ENCODE measurements at regions not wholly inside any gene's neighbourhood (a gene's known extent, or its start where the extent isn't known, plus 50 kb on each side); places are given as distances from the start of the nearest gene placed in this dataset.

DNA sequence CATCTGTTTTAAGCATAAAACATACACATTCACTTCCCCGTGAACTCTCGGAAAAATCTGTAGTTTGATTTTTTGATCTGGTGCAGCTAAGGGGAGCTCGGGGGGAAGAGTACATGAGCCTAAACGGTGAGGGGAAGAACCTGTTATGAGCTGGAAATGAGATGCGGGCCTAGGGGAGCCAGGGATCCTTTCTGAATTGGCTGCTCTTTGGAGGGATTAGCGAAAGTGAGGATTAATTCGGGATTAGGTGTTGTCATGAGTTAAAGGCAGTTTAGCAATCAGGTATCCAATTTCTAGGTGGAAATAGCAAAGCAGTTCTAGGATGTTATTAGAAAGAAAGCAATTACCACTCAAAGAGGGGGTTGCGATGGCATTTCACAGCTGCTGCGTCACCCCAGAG, 51.1 kb upstream of the ADARB2 start:
- no peak overlapping the region for H3K9ac ChIP-seq (ENCODE audit: insufficient read length, low read depth)
- H3K9me3 ChIP-seq (ENCODE audit: insufficient read depth, low read length): no peaks in the 10 kb centered on the region
- no peak overlapping the region for H3K4me3 ChIP-seq (ENCODE audit: insufficient read length, low read depth)
- H3K4me1 ChIP-seq (ENCODE audit: insufficient read depth, insufficient read length): no peaks in the 10 kb centered on the region
- DNase-seq (ENCODE audit: low read depth, low spot score): no peak
- TF ChIP-seq SUZ12 (IDR thresholded peaks at IDR 0.05; ENCODE audit: extremely low read depth, insufficient read depth, insufficient read length) (no peak), ZNF274 (IDR thresholded peaks at IDR 0.05; ENCODE audit: low read depth, low read length) (no peak), YY1 (IDR thresholded peaks at IDR 0.05; ENCODE audit: insufficient read depth, insufficient read length) (no peak)
- no peaks in the 10 kb centered on the region for H3K27me3 ChIP-seq (ENCODE audit: insufficient read depth, insufficient read length)
- no peaks in the 10 kb centered on the region for H3K36me3 ChIP-seq (ENCODE audit: insufficient read depth, insufficient read length, low read length)

Measured in NT2/D1 (cell line).